Muscle of leg (tissue), 3 donors: ENCODE measurements at regions not wholly inside any gene's neighbourhood (a gene's known extent, or its start where the extent isn't known, plus 50 kb on each side); places are given as distances from the start of the nearest gene placed in this dataset.
A peak's percentile ranks its signal among the peaks of the same experiment; 100 is the strongest.

Experiments used
- DNase-seq: peaks from one replicate; pipeline ENCODE4 v3.0.0; 2013
- H3K27ac ChIP-seq: one replicate; pipeline ENCODE4 v1.5.1; 2013; ENCODE audit warnings: mild to moderate bottlenecking, low read length, control low read depth
- H3K27me3 ChIP-seq: one replicate; pipeline ENCODE4 v1.6.1; 2013; ENCODE audit warnings: low read length; ENCODE audit not compliant: control insufficient read depth, insufficient read depth
- H3K36me3 ChIP-seq: one replicate; pipeline ENCODE4 v1.6.1; 2013; ENCODE audit warnings: low read length; ENCODE audit not compliant: control insufficient read depth, insufficient read depth
- H3K4me1 ChIP-seq: one replicate; pipeline ENCODE4 v1.6.1; 2013; ENCODE audit warnings: low read length; ENCODE audit not compliant: control insufficient read depth, insufficient read depth
- H3K4me3 ChIP-seq: one replicate; pipeline ENCODE4 v1.5.1; 2013; ENCODE audit warnings: low read length, control low read depth
- H3K9me3 ChIP-seq: replicated peaks from 2 replicates; pipeline ENCODE4 v1.6.1; 2013; ENCODE audit warnings: low read depth, low read length; ENCODE audit not compliant: control insufficient read depth
- WGBS: methylation state at CpG from one replicate; pipeline ENCODE4 v1.1.5; 2013; ENCODE audit warnings: missing lambda C conversion rate; ENCODE audit not compliant: insufficient coverage; 5-methylcytosine and 5-hydroxymethylcytosine counted together

DNA sequence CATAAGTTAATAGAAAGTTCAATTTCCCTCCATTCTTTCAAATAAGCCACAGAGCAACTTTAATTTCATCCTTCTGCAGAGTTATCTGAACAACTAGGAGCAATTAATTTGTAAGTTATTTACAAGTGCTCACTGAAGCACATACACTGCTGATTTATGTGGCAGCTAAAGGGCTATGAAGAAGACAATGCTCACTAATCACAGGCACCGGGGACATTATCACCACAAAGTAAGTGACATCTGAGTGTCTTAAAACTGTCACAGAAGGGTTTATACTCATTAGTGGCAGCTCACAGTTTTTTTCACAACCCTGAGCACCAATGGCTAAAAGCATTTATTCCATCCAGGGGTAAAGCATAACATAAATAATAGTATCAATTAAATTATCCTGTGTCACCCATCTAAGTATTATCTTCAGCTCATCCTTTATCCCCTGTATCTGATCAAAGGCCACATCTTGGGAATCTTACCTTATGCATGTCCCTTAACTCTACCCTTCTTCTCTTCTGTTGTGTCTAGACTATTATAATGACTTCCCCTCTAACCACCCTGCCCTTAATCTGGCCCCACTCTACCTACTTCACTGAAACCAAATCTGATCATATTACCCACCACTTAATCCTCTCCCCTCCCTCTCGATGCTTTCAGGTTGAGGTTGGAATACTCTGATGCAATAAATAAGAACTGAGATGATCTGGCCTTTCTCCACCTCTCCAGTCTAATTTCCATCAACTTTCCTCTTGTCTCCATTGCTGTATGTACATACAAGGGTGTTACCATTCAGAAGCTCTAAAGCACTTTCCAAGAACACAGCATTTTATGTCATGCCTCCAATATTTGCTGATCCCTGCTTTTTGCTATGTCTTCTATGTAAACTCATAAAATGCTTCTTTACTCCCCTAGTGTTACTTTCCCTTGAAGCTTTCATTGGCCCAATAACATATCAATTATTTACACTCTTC lies 252.7 kb downstream of the CASP12 start:
- H3K27ac ChIP-seq: no peak overlapping the region
- no peak overlapping the region for H3K4me3 ChIP-seq
- peaks cover 4% of the 10 kb centered on the region for H3K9me3 ChIP-seq
- no peak for DNase-seq
- no peaks in the 10 kb centered on the region for H3K27me3 ChIP-seq
- H3K36me3 ChIP-seq: no peaks in the 10 kb centered on the region
- no CpG with 5 or more reads among the region's 2 CpGs for WGBS
- H3K4me1 ChIP-seq: no peaks in the 10 kb centered on the region

DNA sequence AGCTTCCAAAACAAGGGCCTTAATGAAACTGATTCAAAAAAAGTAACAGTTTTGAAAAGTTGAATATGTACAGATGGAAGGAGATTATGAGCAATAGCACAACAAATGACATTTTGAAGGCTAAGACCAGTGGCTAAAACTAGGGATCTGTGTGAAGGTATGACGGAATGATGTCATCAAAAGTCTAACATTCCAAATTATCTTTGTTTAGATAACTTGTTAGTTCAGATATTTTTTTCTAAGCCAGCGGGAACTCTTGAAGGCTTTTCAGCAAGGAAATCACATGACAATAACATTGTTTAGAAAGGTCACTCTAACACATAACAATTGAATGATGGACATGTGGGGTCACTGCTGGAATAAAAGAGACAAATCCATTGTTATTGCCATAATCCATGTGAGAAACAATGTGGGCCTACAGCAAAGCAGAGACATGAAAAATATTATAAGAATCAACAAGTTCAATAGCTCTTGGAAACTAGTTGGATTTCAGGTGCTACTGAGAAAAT lies 260.5 kb downstream of the CASP12 start:
- no peak for DNase-seq
- Histone ChIP-seq H3K4me3 (no peak overlapping the region), H3K36me3 (no peaks in the 10 kb centered on the region), H3K27ac (no peak overlapping the region), H3K4me1 (no peaks in the 10 kb centered on the region), H3K9me3 (no peaks in the 10 kb centered on the region), H3K27me3 (no peaks in the 10 kb centered on the region)
- WGBS: no CpG with 5 or more reads among the region's 2 CpGs

DNA sequence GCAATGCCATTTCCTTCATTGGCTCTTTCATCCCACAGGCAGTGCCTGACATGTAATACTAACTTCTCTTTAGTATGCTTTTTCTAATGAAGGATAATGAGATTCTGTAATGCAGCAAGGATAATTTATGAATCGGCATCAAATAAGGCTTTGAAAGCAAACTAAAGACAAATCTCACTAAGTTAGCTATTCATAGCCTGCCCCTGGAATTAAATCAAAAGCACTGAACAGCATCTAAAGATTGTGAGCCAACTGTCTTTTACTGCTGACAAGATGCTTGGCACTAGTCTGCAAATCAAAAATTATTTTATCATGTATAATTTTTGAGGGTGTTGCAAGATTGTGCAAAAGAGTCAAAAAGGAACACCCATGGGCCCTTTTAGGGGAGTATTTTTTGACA lies 265.0 kb downstream of the CASP12 start:
- Histone ChIP-seq H3K4me3 (no peak overlapping the region), H3K4me1 (no peaks in the 10 kb centered on the region), H3K36me3 (no peaks in the 10 kb centered on the region), H3K27ac (no peak overlapping the region), H3K9me3 (no peaks in the 10 kb centered on the region), H3K27me3 (no peaks in the 10 kb centered on the region)
- WGBS: no CpG with 5 or more reads among the region's 1 CpG
- DNase-seq: no peak

DNA sequence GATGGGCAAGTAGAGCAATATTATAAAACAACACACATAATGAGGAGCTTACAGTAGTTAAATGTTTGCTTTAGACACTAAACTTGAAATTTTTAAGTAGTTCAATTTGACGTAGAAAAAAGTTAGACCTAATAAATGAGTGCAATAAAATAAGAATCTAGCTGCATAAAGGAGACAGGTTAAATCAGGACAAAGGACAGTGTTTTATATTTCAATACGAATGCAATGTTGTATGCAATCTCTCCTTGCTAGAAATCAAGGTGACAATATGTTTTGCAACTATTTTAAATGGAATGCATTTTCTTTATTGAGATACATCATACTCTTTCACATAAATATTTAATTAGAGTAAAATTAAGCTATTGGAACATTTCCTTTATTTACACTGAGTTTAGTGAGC lies 267.9 kb downstream of the CASP12 start:
- no peaks in the 10 kb centered on the region for H3K36me3 ChIP-seq
- H3K9me3 ChIP-seq: no peaks in the 10 kb centered on the region
- H3K4me1 ChIP-seq: no peaks in the 10 kb centered on the region
- no peaks in the 10 kb centered on the region for H3K27me3 ChIP-seq
- H3K27ac ChIP-seq: no peak overlapping the region
- no CpG with 5 or more reads among the region's 2 CpGs for WGBS
- H3K4me3 ChIP-seq: no peak overlapping the region
- DNase-seq: no peak

DNA sequence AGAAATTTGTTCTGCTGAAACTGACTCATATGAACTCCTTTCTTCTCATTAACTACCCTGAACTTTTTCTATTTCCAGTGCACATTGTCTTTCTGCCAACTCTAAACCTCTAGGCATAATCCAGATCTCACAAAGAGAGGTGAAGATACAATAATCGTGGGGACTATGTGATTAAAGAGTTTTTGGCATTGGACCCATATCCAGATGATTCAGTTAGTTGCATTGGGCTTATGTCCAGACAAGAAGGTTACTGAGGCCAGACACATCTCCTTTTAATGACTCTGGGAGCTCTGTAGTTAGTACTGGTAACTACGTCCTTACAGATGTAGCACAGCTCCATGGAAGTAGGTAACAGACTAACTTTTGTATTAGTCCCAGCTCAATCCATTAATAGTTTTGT lies 273.0 kb downstream of the CASP12 start:
- Histone ChIP-seq H3K9me3 (no peaks in the 10 kb centered on the region), H3K27ac (no peak overlapping the region), H3K27me3 (no peaks in the 10 kb centered on the region), H3K4me1 (no peaks in the 10 kb centered on the region), H3K36me3 (no peaks in the 10 kb centered on the region), H3K4me3 (no peak overlapping the region)
- peak; percentile 8 for DNase-seq
- no CpG with 5 or more reads among the region's 2 CpGs for WGBS

DNA sequence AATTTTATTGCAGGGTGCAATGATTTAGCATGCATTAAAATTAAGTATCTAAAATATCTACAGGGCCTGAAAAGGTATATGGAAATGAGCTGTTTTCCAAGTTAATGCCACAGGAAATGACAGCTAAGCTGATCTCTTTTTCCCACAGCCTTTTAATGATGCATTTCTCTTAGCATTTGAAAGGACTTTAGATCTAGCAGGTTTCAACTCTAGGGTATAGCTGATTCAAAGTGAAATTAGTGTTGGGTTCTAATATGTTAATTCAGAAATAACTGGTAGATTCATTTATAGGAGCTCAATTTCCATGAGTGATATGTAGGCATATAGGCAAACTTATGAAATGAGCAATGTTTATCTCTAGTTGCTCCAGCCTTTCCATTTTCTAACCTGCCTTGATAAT lies 274.2 kb downstream of the CASP12 start:
- Histone ChIP-seq H3K36me3 (no peaks in the 10 kb centered on the region), H3K9me3 (no peaks in the 10 kb centered on the region), H3K4me3 (no peak overlapping the region), H3K27ac (no peak overlapping the region), H3K4me1 (no peaks in the 10 kb centered on the region), H3K27me3 (no peaks in the 10 kb centered on the region)
- DNase-seq: no peak

DNA sequence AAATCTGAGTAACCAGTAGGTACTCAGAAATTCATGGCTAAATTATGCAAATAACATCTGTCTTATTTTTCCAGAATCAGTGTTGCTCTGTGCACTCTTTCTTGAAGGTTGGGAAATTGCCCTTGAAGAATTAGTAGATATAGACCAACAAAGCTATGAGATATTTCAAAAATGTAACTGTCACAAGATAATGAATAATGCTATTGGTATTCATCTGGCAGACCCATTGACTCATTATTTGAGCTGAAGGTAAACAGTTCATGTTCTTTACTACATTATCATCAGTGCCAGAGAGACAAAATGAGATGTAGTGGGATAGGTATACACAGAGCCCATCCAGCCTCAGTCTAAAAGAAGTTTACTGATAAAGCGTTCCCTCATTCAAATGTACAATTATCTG lies 274.7 kb downstream of the CASP12 start:
- no peak overlapping the region for H3K27ac ChIP-seq
- H3K9me3 ChIP-seq: no peaks in the 10 kb centered on the region
- no peak overlapping the region for H3K4me3 ChIP-seq
- no CpG with 5 or more reads among the region's 1 CpG for WGBS
- H3K36me3 ChIP-seq: no peaks in the 10 kb centered on the region
- no peaks in the 10 kb centered on the region for H3K4me1 ChIP-seq
- DNase-seq: no peak
- no peaks in the 10 kb centered on the region for H3K27me3 ChIP-seq

DNA sequence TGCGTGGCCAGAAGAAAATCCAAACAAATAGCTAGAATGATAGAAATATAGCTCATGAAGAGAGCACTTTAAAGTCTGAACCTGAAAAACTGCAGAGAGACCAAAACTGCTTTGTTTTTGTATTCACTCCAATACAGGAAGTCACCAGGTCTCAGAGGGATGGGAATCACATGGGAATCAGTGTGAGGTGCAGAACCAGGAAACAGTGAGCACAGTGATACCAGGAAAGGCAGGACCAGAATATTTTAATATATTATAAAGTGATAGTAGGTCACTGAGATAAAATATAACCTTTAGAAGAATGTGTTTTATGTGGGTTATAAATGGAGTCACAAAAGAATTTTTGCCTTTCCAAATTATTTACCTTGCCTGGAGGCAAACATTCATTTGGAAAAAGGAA lies 277.3 kb downstream of the CASP12 start:
- Histone ChIP-seq H3K36me3 (no peaks in the 10 kb centered on the region), H3K4me3 (no peak overlapping the region), H3K4me1 (no peaks in the 10 kb centered on the region), H3K27me3 (no peaks in the 10 kb centered on the region), H3K27ac (no peak overlapping the region), H3K9me3 (no peaks in the 10 kb centered on the region)
- WGBS: no CpG with 5 or more reads among the region's 1 CpG
- no peak for DNase-seq

DNA sequence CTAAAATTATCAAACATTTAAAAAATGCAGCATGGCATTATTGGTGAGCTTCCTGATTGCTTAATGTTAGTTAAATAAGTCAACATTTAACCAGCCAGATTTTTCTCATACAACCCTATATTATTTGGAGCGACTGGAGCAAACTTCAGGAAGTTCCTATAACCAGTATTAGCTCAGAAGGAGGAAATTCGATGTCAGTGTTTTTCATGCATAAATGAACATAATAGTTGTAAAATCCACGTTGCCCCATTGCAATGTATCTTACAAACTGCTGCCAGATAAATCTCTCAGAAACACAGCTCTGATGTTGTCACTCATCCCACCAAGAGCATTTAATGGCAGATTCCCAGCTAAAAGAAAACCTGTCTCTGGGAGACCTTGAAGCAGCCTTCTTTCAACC lies 278.5 kb downstream of the CASP12 start:
- no peak for DNase-seq
- WGBS: no CpG with 5 or more reads among the region's 3 CpGs

DNA sequence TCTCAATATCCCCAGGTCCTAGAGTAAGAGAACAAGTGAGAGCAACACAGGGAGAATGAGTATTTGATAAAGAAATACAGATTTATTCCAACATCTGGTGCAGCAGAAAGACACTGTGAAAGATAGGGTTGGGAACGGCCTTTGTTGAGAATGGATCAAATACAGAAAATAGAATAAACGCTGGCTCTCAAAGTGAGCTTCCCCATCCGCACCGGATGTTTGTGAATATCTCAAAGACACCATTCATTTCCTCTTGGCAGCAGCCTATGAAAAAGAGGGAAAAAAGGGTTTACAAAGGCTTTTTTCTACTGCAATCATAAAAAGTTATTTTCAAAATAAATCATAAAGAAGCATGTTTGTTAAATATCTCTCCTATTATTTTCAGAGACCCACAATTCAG lies 279.3 kb downstream of the CASP12 start:
- Histone ChIP-seq H3K9me3 (no peaks in the 10 kb centered on the region), H3K27ac (no peak overlapping the region), H3K4me1 (no peaks in the 10 kb centered on the region), H3K36me3 (no peaks in the 10 kb centered on the region), H3K4me3 (no peak overlapping the region), H3K27me3 (no peaks in the 10 kb centered on the region)
- peak; percentile 24 for DNase-seq
- no CpG with 5 or more reads among the region's 4 CpGs for WGBS

More for the DNA sequence above, 278.5 kb downstream of the CASP12 start:
- H3K36me3 ChIP-seq: no peaks in the 10 kb centered on the region
- no peaks in the 10 kb centered on the region for H3K27me3 ChIP-seq
- H3K4me3 ChIP-seq: no peak overlapping the region
- H3K4me1 ChIP-seq: no peaks in the 10 kb centered on the region
- H3K27ac ChIP-seq: no peak overlapping the region
- no peaks in the 10 kb centered on the region for H3K9me3 ChIP-seq
